Skeletal muscle cell (primary cell): ENCODE measurements at regions not wholly inside any gene's neighbourhood (a gene's known extent, or its start where the extent isn't known, plus 50 kb on each side); places are given as distances from the start of the nearest gene placed in this dataset.

Experiments
- DNase-seq: peaks from one replicate; pipeline ENCODE4 v3.0.0-alpha.2; 2010; ENCODE audit warnings: low read depth
- H3K4me3 ChIP-seq: 2 replicates; pipeline ENCODE4 v1.5.1; 2011; ENCODE audit warnings: low read depth, mild to moderate bottlenecking, control low read depth, low read length, moderate library complexity

- no peak overlapping the region for H3K4me3 ChIP-seq
- DNase-seq = no peak
Observed at GRCh38 chr9:78472111-78472510, 175.2 kb downstream of the PSAT1 start.

- DNase-seq = no peak
- H3K4me3 ChIP-seq = no peak overlapping the region
Observed at GRCh38 chr9:78479441-78479840, 182.5 kb downstream of the PSAT1 start.

- no peak overlapping the region for H3K4me3 ChIP-seq
- no peak for DNase-seq
Observed at GRCh38 chr9:78486661-78487060, 189.7 kb downstream of the PSAT1 start.

- no peak overlapping the region for H3K4me3 ChIP-seq
- no peak for DNase-seq
Observed at GRCh38 chr9:78490231-78490630, 193.3 kb downstream of the PSAT1 start.

GRCh38 chr9:78491402-78491801 is 194.5 kb downstream of the PSAT1 start:
- H3K4me3 ChIP-seq = no peak overlapping the region
- DNase-seq = no peak

- no peak overlapping the region for H3K4me3 ChIP-seq
- no peak for DNase-seq
Observed at GRCh38 chr9:78493166-78493742, 196.3 kb downstream of the PSAT1 start.

- DNase-seq = no peak
- H3K4me3 ChIP-seq = no peak overlapping the region
Observed at GRCh38 chr9:78502566-78502965, 205.6 kb downstream of the PSAT1 start.

- no peak overlapping the region for H3K4me3 ChIP-seq
- DNase-seq = no peak
Observed at GRCh38 chr9:78505546-78505945, 208.6 kb downstream of the PSAT1 start.

GRCh38 chr9:78507037-78507436 is 210.1 kb downstream of the PSAT1 start:
- no peak overlapping the region for H3K4me3 ChIP-seq
- no peak for DNase-seq

- H3K4me3 ChIP-seq = no peak overlapping the region
- no peak for DNase-seq
Observed at GRCh38 chr9:78510035-78510434, 213.1 kb downstream of the PSAT1 start.

- no peak for DNase-seq
Observed at GRCh38 chr9:78515108-78515507, 218.2 kb downstream of the PSAT1 start.

GRCh38 chr9:78519786-78520185 is 222.9 kb downstream of the PSAT1 start:
- DNase-seq = no peak
- H3K4me3 ChIP-seq = no peak overlapping the region

More at GRCh38 chr9:78515108-78515507, 218.2 kb downstream of the PSAT1 start:
- no peak overlapping the region for H3K4me3 ChIP-seq

- no peak for DNase-seq
- no peak overlapping the region for H3K4me3 ChIP-seq
Observed at GRCh38 chr9:78521680-78522079, 224.8 kb downstream of the PSAT1 start.

GRCh38 chr9:78525986-78526560 is 229.1 kb downstream of the PSAT1 start:
- no peak overlapping the region for H3K4me3 ChIP-seq
- DNase-seq = no peak

- H3K4me3 ChIP-seq = no peak overlapping the region
- DNase-seq = no peak
Observed at GRCh38 chr9:78533500-78533899, 236.6 kb downstream of the PSAT1 start.

- DNase-seq = no peak
Observed at GRCh38 chr9:78539188-78539587, 242.3 kb downstream of the PSAT1 start.

GRCh38 chr9:78539904-78540303 is 243.0 kb downstream of the PSAT1 start:
- DNase-seq = peak; percentile 57
- no peak overlapping the region for H3K4me3 ChIP-seq

More at GRCh38 chr9:78539188-78539587, 242.3 kb downstream of the PSAT1 start:
- no peak overlapping the region for H3K4me3 ChIP-seq

GRCh38 chr9:78541868-78542443 is 245.0 kb downstream of the PSAT1 start:
- DNase-seq = no peak
- H3K4me3 ChIP-seq = no peak overlapping the region

- no peak overlapping the region for H3K4me3 ChIP-seq
- DNase-seq = no peak
Observed at GRCh38 chr9:78542491-78543181, 245.7 kb downstream of the PSAT1 start.

- H3K4me3 ChIP-seq = no peak overlapping the region
- no peak for DNase-seq
Observed at GRCh38 chr9:78543353-78543752, 246.4 kb downstream of the PSAT1 start.

- no peak for DNase-seq
- no peak overlapping the region for H3K4me3 ChIP-seq
Observed at GRCh38 chr9:78544230-78544629, 247.3 kb downstream of the PSAT1 start.
